ENCODE measurements at regions not wholly inside any gene's neighbourhood (a gene's known extent, or its start where the extent isn't known, plus 50 kb on each side); places are given as distances from the start of the nearest gene placed in this dataset.

DNA sequence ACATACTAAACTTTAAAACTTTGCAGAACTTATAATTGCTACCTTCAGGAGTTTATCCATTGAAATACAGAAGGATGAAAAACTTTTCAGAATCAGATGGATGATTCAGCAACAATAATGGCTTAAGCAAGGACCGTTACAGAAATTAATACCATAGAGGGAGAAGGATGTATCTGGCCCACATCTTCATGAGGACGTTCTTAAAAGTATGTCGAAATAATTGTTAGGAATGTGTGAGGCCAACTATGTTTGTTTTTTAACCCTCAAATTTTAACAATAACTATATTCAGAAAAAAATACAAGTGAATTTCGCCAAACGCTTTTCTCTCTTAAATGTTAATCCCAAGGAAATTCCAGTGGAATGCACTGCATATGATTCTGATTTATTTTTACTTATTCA lies 105.2 kb upstream of the EPHA3 start:
- TF ChIP-seq POLR2A (IDR thresholded peaks at IDR 0.05; ENCODE audit: extremely low read depth, insufficient read length): no peak
- TF ChIP-seq, protein P1, sequence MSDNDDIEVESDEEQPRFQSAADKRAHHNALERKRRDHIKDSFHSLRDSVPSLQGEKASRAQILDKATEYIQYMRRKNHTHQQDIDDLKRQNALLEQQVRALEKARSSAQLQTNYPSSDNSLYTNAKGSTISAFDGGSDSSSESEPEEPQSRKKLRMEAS (IDR thresholded peaks at IDR 0.05; ENCODE audit: low read depth, low read length): no peak

Measured in NB4 (cell line).